K562 (cell line): ENCODE measurements at regions not wholly inside any gene's neighbourhood (a gene's known extent, or its start where the extent isn't known, plus 50 kb on each side); places are given as distances from the start of the nearest gene placed in this dataset.

Experiments
- FOSL1 ChIP-seq: fragments of 200-800 bp; sonication (Bioruptor generic); conservative IDR thresholded peaks from 2 replicates; pipeline ENCODE4 v1.6.1; 2016; ENCODE audit warnings: missing genetic modification characterization, missing compliant biosample characterization
- HSF4 ChIP-seq: fragments of 250-450 bp; sonication (Bioruptor Pico); IDR thresholded peaks from 2 replicates; pipeline ENCODE4 v2.1.2; 2022; ENCODE audit warnings: mild to moderate bottlenecking, moderate library complexity, borderline replicate concordance
- MAX ChIP-seq: sonication (generic); formaldehyde crosslinking; IDR thresholded peaks from 2 replicates; pipeline ENCODE4 v1.9.0; 2022; ENCODE audit warnings: mild to moderate bottlenecking, missing genetic modification reagents
- MXI1 ChIP-seq: IDR thresholded peaks from 2 replicates; pipeline ENCODE4 v1.6.1; 2011; ENCODE audit warnings: low read depth, mild to moderate bottlenecking, improper control_type of control experiment, low read length
- RBM15 ChIP-seq: fragments of 200-400 bp; formaldehyde crosslinking; IDR thresholded peaks from 2 replicates; pipeline ENCODE4 v1.6.1; 2018; ENCODE audit warnings: mild to moderate bottlenecking, low read length, moderate library complexity; ENCODE audit not compliant: insufficient read depth
- STAT5B ChIP-seq: fragments of 250-450 bp; sonication (Bioruptor Pico); IDR thresholded peaks from 2 replicates; pipeline ENCODE4 v1.8.0; 2021; ENCODE audit warnings: mild to moderate bottlenecking, inconsistent platforms
- ZNF518B ChIP-seq: fragments of 250-450 bp; sonication (Bioruptor Pico); IDR thresholded peaks from 2 replicates; pipeline ENCODE4 v1.5.0; 2021; ENCODE audit warnings: mild to moderate bottlenecking, moderate library complexity
- TF ChIP-seq, protein P1 (sequence below), 3 experiments: IDR thresholded peaks in 2 of 3; conservative IDR thresholded peaks in 1 of 3; 2 replicates each; pipeline ENCODE4 v1.5.1; 2011 to 2012; ENCODE audit warnings: low read length in 3 of 3, mild to moderate bottlenecking in 3 of 3, control low read depth in 2 of 3, improper control_type of control experiment in 1 of 3, inconsistent platforms in 1 of 3, low read depth in 1 of 3, mixed read lengths in 1 of 3, moderate library complexity in 1 of 3; ENCODE audit not compliant: insufficient read depth in 2 of 3

DNA sequence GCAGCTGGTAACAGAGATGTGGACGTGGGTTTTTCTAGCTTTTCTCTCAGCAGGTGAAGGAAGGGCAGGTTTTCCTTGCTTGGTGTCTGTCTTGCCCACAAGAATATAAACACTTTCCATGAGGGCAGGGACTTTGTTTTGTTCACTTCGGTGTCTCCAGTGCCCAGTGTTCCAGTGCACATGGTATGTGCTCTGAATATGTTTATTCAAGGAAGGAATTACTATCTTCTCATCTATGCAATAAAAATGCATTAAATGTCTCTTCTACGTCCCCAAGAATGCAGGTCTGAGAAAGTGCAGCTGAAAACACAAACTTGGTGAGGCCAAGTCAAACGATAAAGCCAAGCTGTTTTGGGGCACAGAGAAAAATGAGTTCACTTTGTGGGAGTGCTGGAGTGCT is 56.3 kb upstream of the PLET1 start:
- TF ChIP-seq STAT5B (CRISPR knock-in tag) (no peak), MAX (CRISPR knock-in tag) (no peak), MXI1 (no peak), HSF4 (CRISPR knock-in tag) (no peak), ZNF518B (CRISPR knock-in tag) (no peak), FOSL1 (tag) (no peak), RBM15 (no peak)
- TF ChIP-seq, protein P1, sequence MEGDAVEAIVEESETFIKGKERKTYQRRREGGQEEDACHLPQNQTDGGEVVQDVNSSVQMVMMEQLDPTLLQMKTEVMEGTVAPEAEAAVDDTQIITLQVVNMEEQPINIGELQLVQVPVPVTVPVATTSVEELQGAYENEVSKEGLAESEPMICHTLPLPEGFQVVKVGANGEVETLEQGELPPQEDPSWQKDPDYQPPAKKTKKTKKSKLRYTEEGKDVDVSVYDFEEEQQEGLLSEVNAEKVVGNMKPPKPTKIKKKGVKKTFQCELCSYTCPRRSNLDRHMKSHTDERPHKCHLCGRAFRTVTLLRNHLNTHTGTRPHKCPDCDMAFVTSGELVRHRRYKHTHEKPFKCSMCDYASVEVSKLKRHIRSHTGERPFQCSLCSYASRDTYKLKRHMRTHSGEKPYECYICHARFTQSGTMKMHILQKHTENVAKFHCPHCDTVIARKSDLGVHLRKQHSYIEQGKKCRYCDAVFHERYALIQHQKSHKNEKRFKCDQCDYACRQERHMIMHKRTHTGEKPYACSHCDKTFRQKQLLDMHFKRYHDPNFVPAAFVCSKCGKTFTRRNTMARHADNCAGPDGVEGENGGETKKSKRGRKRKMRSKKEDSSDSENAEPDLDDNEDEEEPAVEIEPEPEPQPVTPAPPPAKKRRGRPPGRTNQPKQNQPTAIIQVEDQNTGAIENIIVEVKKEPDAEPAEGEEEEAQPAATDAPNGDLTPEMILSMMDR (IDR thresholded peaks at IDR 0.05 in 2 of 3, conservative IDR thresholded peaks at IDR 0.05 in 1 of 3; ENCODE audit: insufficient read depth in 2 of 3, low read depth in 1 of 3, low read length in 3 of 3) = no peak
